ENCODE measurements at regions not wholly inside any gene's neighbourhood (a gene's known extent, or its start where the extent isn't known, plus 50 kb on each side); places are given as distances from the start of the nearest gene placed in this dataset.

GRCh38 chr21:20272791-20273362 lies 725.3 kb upstream of the NCAM2 start:
- TF ChIP-seq CTCF (IDR thresholded peaks at IDR 0.05) = no peak
- no peak for TF ChIP-seq EP300 (IDR thresholded peaks at IDR 0.05)
- no peak for TF ChIP-seq POLR2AphosphoS5 (IDR thresholded peaks at IDR 0.05)
- TF ChIP-seq POLR2A (IDR thresholded peaks at IDR 0.05) = no peak
